Ishikawa (cell line): ENCODE measurements at regions not wholly inside any gene's neighbourhood (a gene's known extent, or its start where the extent isn't known, plus 50 kb on each side); places are given as distances from the start of the nearest gene placed in this dataset.

Experiments
- CEBPB ChIP-seq: IDR thresholded peaks from 2 replicates; pipeline ENCODE4 v1.6.1; 2012
- CREB1 ChIP-seq: IDR thresholded peaks from 2 replicates; pipeline ENCODE4 v1.6.1; 2012; ENCODE audit warnings: low read depth
- EGR1 ChIP-seq: IDR thresholded peaks from 2 replicates; pipeline ENCODE4 v1.6.1; 2012
- EP300 ChIP-seq: IDR thresholded peaks from 2 replicates; pipeline ENCODE4 v1.6.1; 2012; ENCODE audit warnings: borderline replicate concordance
- FOXM1 ChIP-seq: IDR thresholded peaks from 2 replicates; pipeline ENCODE4 v1.6.1; 2012; ENCODE audit warnings: low read depth, borderline replicate concordance
- NFIC ChIP-seq: IDR thresholded peaks from 2 replicates; pipeline ENCODE4 v1.6.1; 2012
- RAD21 ChIP-seq: IDR thresholded peaks from 2 replicates; pipeline ENCODE4 v1.6.1; 2012; ENCODE audit warnings: low read depth
- REST ChIP-seq: IDR thresholded peaks from 2 replicates; pipeline ENCODE4 v1.6.1; 2012; ENCODE audit warnings: low read depth, mild to moderate bottlenecking
- TAF1 ChIP-seq: IDR thresholded peaks from 2 replicates; pipeline ENCODE4 v1.6.1; 2012; ENCODE audit warnings: low read depth, mild to moderate bottlenecking
- TCF12 ChIP-seq: IDR thresholded peaks from 2 replicates; pipeline ENCODE4 v1.6.1; 2012; ENCODE audit warnings: low read depth
- TEAD4 ChIP-seq: IDR thresholded peaks from 2 replicates; pipeline ENCODE4 v1.6.1; 2012
- YY1 ChIP-seq: IDR thresholded peaks from 2 replicates; pipeline ENCODE4 v1.6.1; 2012; ENCODE audit warnings: low read depth
- ZBTB7A ChIP-seq: IDR thresholded peaks from 2 replicates; pipeline ENCODE4 v1.6.1; 2012; ENCODE audit warnings: low read depth
- TF ChIP-seq, protein P1 (sequence below): IDR thresholded peaks from 2 replicates; pipeline ENCODE4 v1.6.1; 2012
- TF ChIP-seq, protein P2 (sequence below): IDR thresholded peaks from 2 replicates; pipeline ENCODE4 v1.6.1; 2012

DNA sequence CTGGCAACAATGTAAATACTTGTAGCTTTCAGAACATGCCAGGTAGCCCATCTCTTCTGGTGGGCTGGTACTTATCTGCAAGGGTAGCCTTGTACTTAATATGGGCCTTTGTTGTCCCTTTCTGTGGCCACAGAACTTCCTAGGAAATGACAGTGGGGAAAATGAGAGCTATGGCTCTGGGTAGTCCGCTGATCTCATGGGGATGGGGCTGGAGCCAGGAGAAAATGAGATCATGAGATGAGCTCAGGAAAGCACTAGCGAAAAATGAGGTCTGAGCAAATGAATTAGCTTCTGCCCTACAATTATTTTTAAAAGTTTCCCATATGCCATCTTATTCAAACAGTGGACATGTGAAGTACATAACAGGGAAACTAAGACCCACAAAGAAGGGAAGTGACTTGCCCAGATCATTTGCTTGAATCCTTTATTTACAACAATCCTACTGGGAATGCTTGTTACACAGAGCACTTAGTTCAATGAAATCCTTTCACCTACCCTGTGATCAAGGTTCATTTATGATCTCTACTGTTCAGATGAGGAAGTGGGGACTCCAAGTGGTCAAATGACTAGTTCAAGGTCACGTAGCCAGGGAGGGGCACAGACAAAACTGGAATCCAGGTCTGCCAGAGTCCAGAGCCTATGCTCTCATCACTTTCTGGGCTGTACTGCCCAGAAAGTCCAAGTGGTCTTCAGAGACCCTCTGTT is 87.1 kb downstream of the PTPRS start:
- TF ChIP-seq EGR1 (no peak), TEAD4 (no peak), TCF12 (no peak), FOXM1 (no peak), CREB1 (no peak), RAD21 (no peak), YY1 (no peak), NFIC (no peak)
- TF ChIP-seq, protein P1, sequence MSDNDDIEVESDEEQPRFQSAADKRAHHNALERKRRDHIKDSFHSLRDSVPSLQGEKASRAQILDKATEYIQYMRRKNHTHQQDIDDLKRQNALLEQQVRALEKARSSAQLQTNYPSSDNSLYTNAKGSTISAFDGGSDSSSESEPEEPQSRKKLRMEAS = no peak

- TF ChIP-seq, protein P1 = no peak
- TF ChIP-seq YY1 = no peak
- no peak for TF ChIP-seq EP300
- TF ChIP-seq EGR1 = no peak
- no peak for TF ChIP-seq TAF1
- TF ChIP-seq TEAD4 = no peak
- TF ChIP-seq CREB1 = no peak
- no peak for TF ChIP-seq CEBPB
- TF ChIP-seq RAD21 = no peak
- TF ChIP-seq, protein P2, sequence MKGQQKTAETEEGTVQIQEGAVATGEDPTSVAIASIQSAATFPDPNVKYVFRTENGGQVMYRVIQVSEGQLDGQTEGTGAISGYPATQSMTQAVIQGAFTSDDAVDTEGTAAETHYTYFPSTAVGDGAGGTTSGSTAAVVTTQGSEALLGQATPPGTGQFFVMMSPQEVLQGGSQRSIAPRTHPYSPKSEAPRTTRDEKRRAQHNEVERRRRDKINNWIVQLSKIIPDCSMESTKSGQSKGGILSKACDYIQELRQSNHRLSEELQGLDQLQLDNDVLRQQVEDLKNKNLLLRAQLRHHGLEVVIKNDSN = no peak
Measured at GRCh38 chr19:5251096-5252065, 89.2 kb downstream of the PTPRS start.

DNA sequence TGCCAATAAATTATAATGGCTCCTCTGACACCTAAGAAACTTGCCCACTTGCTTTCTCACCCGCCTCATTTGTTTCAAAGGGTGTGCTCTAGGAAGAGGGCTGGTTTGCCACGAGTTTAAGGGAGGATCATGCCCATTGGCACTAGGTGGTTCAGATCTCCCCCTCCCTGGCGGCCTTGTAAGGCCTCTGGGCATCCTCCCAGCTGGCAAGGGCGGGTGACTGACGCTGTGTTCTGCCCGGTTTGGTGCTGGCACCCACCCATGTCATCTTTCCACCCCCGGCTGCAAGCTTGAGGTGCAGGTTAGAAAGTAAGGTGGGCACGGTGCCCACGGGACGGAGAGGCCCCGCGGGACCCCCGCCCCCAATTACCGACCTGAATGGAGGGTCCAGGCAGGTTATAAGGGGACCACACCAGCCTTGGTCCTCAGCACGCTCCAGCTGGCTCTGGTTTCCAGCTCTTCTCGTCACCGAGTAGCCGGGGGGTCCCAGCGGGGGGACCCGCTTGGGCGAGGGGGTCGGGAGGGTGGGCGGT is 90.4 kb downstream of the PTPRS start:
- TF ChIP-seq TCF12 (no peak), TAF1 (no peak), CEBPB (no peak), YY1 (no peak), FOXM1 (no peak), CREB1 (no peak), EP300 (no peak), RAD21 (no peak), REST (no peak), TEAD4 (no peak), EGR1 (no peak), ZBTB7A (no peak), NFIC (no peak)
- TF ChIP-seq, protein P2 = no peak
- TF ChIP-seq, protein P1 = no peak

- TF ChIP-seq, protein P1 = no peak
- TF ChIP-seq CEBPB (no peak), YY1 (no peak), NFIC (no peak), EGR1 (no peak), TEAD4 (no peak), TCF12 (no peak), CREB1 (no peak), ZBTB7A (no peak), FOXM1 (no peak), EP300 (no peak), RAD21 (no peak), TAF1 (no peak), REST (no peak)
- TF ChIP-seq, protein P2 = no peak
Measured at GRCh38 chr19:5249526-5249925, 91.1 kb downstream of the PTPRS start.
